GM23338 (cell line): ENCODE measurements at regions not wholly inside any gene's neighbourhood (a gene's known extent, or its start where the extent isn't known, plus 50 kb on each side); places are given as distances from the start of the nearest gene placed in this dataset.
A peak's percentile ranks its signal among the peaks of the same experiment; 100 is the strongest.

Source experiments
- ATAC-seq: fragments of 200-7000 bp; cut with Tn5 transposase; 3 replicates; pipeline ENCODE4 v1.9.1; 2020
- DNase-seq: peaks from one replicate; pipeline ENCODE4 v3.0.0-alpha.2; 2015; ENCODE audit warnings: low spot score
- H2AFZ ChIP-seq: fragments of 200-600 bp; sonication (generic); 2 replicates; pipeline ENCODE4 v1.8.0; 2016; ENCODE audit warnings: antibody characterized with exemption, mild to moderate bottlenecking, moderate library complexity
- H3F3A ChIP-seq: fragments of 200-600 bp; sonication (generic); replicated peaks from 2 replicates; pipeline ENCODE4 v1.8.0; 2017; ENCODE audit warnings: antibody characterized with exemption, mixed run types, low read depth
- H3K27ac ChIP-seq: fragments of 200-600 bp; sonication (generic); 2 replicates; pipeline ENCODE4 v1.6.1; 2016; ENCODE audit warnings: low read depth
- H3K27me3 ChIP-seq: fragments of 200-600 bp; sonication (generic); 2 replicates; pipeline ENCODE4 v1.8.0; 2016; ENCODE audit warnings: mild to moderate bottlenecking, mixed run types, moderate library complexity; ENCODE audit not compliant: insufficient read depth
- H3K36me3 ChIP-seq: fragments of 200-600 bp; sonication (generic); 2 replicates; pipeline ENCODE4 v1.8.0; 2016; ENCODE audit warnings: mild to moderate bottlenecking; ENCODE audit not compliant: insufficient read depth
- H3K4me1 ChIP-seq: fragments of 200-600 bp; sonication (generic); 2 replicates; pipeline ENCODE4 v1.8.0; 2016; ENCODE audit warnings: mild to moderate bottlenecking, moderate library complexity; ENCODE audit not compliant: insufficient read depth
- H3K4me2 ChIP-seq: fragments of 200-600 bp; sonication (generic); 2 replicates; pipeline ENCODE4 v1.7.1; 2017; ENCODE audit warnings: mixed run types
- H3K4me3 ChIP-seq: fragments of 200-600 bp; sonication (generic); 2 replicates; pipeline ENCODE4 v1.6.1; 2016; ENCODE audit warnings: mixed run types
- H3K79me2 ChIP-seq: fragments of 200-600 bp; sonication (generic); replicated peaks from 2 replicates; pipeline ENCODE4 v1.8.0; 2017; ENCODE audit warnings: mild to moderate bottlenecking; ENCODE audit not compliant: insufficient read depth
- H3K9me2 ChIP-seq: fragments of 200-600 bp; sonication (generic); 2 replicates; pipeline ENCODE4 v1.8.0; 2017; ENCODE audit not compliant: insufficient read depth
- H4K20me1 ChIP-seq: fragments of 200-600 bp; sonication (generic); replicated peaks from 2 replicates; pipeline ENCODE4 v1.8.0; 2017; ENCODE audit warnings: mild to moderate bottlenecking; ENCODE audit not compliant: insufficient read depth
- H3K27ac Mint-ChIP-seq: 2 replicates; pipeline ENCODE4 v1.8.0; 2020; ENCODE audit warnings: inconsistent platforms, mild to moderate bottlenecking, moderate library complexity, mixed read lengths
- H3K27me3 Mint-ChIP-seq: 3 replicates; pipeline ENCODE4 v1.8.0; 2022; ENCODE audit warnings: low read depth, mild to moderate bottlenecking, moderate library complexity, mixed read lengths, inconsistent platforms; ENCODE audit not compliant: insufficient read depth, poor library complexity
- H3K36me3 Mint-ChIP-seq: 3 replicates; pipeline ENCODE4 v1.8.0; 2021; ENCODE audit warnings: low read depth, mild to moderate bottlenecking, inconsistent platforms, moderate library complexity, mixed read lengths
- H3K4me1 Mint-ChIP-seq: 3 replicates; pipeline ENCODE4 v1.8.0; 2020; ENCODE audit warnings: mild to moderate bottlenecking, inconsistent platforms, mixed read lengths
- H3K4me3 Mint-ChIP-seq: 3 replicates; pipeline ENCODE4 v1.8.0; 2021; ENCODE audit warnings: moderate library complexity, mild to moderate bottlenecking, inconsistent platforms, mixed read lengths
- H3K9me3 Mint-ChIP-seq: 3 replicates; pipeline ENCODE4 v1.8.0; 2020; ENCODE audit warnings: moderate library complexity, mild to moderate bottlenecking, inconsistent platforms, mixed read lengths
- CREB1 ChIP-seq: fragments of 250-450 bp; sonication (Bioruptor Pico); IDR thresholded peaks from 2 replicates; pipeline ENCODE4 v1.5.0; 2020; ENCODE audit warnings: low read depth, mild to moderate bottlenecking, moderate library complexity
- EZH2 ChIP-seq: fragments of 200-600 bp; sonication (generic); IDR thresholded peaks from one replicate; pipeline ENCODE4 v1.8.0; 2017; ENCODE audit warnings: antibody characterized with exemption, mild to moderate bottlenecking, low read depth; ENCODE audit not compliant: unreplicated experiment
- EZH2phosphoT487 ChIP-seq: fragments of 200-600 bp; sonication (generic); IDR thresholded peaks from one replicate; pipeline ENCODE4 v1.8.1; 2018; ENCODE audit warnings: antibody characterized with exemption; ENCODE audit not compliant: unreplicated experiment
- NANOG ChIP-seq: IDR thresholded peaks from 2 replicates; pipeline ENCODE4 v1.6.1; 2016; ENCODE audit warnings: antibody characterized with exemption, borderline replicate concordance
- POLR2AphosphoS5 ChIP-seq: IDR thresholded peaks from 2 replicates; pipeline ENCODE4 v1.6.1; 2016; ENCODE audit warnings: antibody characterized with exemption, low read depth
- STAT1 ChIP-seq: IDR thresholded peaks from one replicate; pipeline ENCODE4 v1.6.1; 2016; ENCODE audit warnings: antibody characterized with exemption; ENCODE audit not compliant: unreplicated experiment
- ZNF114 ChIP-seq: fragments of 250-450 bp; sonication (Bioruptor Pico); IDR thresholded peaks from 2 replicates; pipeline ENCODE4 v1.5.0; 2020; ENCODE audit warnings: mild to moderate bottlenecking, moderate library complexity
- ZNF331 ChIP-seq: fragments of 250-450 bp; sonication (Bioruptor Pico); IDR thresholded peaks from 2 replicates; pipeline ENCODE4 v1.5.0; 2020; ENCODE audit warnings: low read depth, mild to moderate bottlenecking, moderate library complexity
- TF ChIP-seq, protein P1 (sequence below), 2 experiments: fragments of 200-600 bp in 1 of 2; sonication (generic) in 1 of 2; conservative IDR thresholded peaks; 2 replicates each; pipeline versions ENCODE4 v1.5.1 to v1.6.1; 2016 to 2017; ENCODE audit warnings: antibody characterized with exemption in 2 of 2, low read depth in 2 of 2, mild to moderate bottlenecking in 2 of 2, moderate library complexity in 1 of 2
- TF ChIP-seq, protein P2 (sequence below): IDR thresholded peaks from one replicate; pipeline ENCODE4 v1.6.1; 2018; ENCODE audit warnings: antibody characterized with exemption; ENCODE audit not compliant: unreplicated experiment
- TF ChIP-seq, protein P3 (sequence below): IDR thresholded peaks from 2 replicates; pipeline ENCODE4 v1.6.1; 2016; ENCODE audit warnings: antibody characterized with exemption

DNA sequence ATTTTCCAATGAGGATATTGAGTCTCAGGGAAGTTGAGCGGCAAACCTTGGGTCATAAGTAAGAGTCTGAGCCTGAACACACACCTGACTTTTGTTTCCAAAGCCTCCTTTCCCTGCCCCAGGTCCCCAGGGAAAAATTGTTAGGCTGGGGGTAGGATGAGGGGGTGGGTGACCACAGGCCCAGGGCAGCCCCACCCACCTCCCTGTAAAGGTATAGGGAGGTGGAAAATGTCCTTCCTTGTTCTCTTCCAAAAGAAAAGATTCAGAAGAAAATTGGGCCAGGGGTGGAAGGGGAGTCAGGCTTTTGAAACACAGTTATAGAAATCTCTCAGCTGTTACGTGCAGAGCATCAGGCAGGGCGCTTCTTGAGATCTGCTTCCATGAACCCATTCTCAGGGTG is 129.7 kb upstream of the NGF start:
- H3K79me2 ChIP-seq = no peaks in the 10 kb centered on the region
- no peak for TF ChIP-seq CREB1 (CRISPR knock-in tag)
- no peaks in the 10 kb centered on the region; the same call in 1 of the 2 replicates for H3K36me3 ChIP-seq
- H3K9me2 ChIP-seq = no peaks in the 10 kb centered on the region
- Mint-ChIP-seq H3K4me3 (no peak overlapping the region), H3K9me3 (no peaks in the 10 kb centered on the region), H3K36me3 (no peaks in the 10 kb centered on the region), H3K27me3 (peaks cover 6% of the 10 kb centered on the region), H3K4me1 (peaks cover 4% of the 10 kb centered on the region; the same call in 1 of the 3 replicates), H3K27ac (no peak overlapping the region)
- no peak for DNase-seq
- no peaks in the 10 kb centered on the region for H4K20me1 ChIP-seq
- H2AFZ ChIP-seq = no peak overlapping the region
- H3K4me2 ChIP-seq = no peak overlapping the region
- no peaks in the 10 kb centered on the region for H3F3A ChIP-seq
- H3K27ac ChIP-seq = no peak overlapping the region
- H3K27me3 ChIP-seq = no peaks in the 10 kb centered on the region
- H3K4me1 ChIP-seq = no peaks in the 10 kb centered on the region
- H3K4me3 ChIP-seq = no peak overlapping the region
- ATAC-seq = no peak

DNA sequence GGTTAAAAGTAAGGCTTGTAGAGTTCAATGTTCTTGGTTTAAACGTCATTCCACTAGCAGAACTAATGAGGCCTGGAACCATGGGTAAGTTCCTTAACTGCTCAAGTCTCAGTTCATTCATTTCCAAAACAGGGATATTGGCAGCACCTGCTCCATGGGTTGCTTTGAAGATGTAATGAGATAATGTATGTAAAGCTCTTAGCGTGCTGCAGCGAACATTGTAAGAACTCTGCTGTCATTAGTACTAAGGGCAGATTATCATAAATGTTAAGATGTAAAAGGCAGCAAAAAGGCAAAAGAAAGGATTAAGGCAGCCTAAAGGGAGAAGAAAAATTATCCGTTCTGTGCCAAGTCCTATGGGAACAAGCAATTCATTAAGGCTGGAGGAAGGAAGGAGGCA is 129.1 kb upstream of the NGF start:
- no peaks in the 10 kb centered on the region for H4K20me1 ChIP-seq
- TF ChIP-seq ZNF114 (no peak), NANOG (no peak), POLR2AphosphoS5 (no peak), ZNF331 (CRISPR knock-in tag) (no peak), CREB1 (CRISPR knock-in tag) (no peak), EZH2 (no peak), STAT1 (no peak)
- TF ChIP-seq, protein P1, sequence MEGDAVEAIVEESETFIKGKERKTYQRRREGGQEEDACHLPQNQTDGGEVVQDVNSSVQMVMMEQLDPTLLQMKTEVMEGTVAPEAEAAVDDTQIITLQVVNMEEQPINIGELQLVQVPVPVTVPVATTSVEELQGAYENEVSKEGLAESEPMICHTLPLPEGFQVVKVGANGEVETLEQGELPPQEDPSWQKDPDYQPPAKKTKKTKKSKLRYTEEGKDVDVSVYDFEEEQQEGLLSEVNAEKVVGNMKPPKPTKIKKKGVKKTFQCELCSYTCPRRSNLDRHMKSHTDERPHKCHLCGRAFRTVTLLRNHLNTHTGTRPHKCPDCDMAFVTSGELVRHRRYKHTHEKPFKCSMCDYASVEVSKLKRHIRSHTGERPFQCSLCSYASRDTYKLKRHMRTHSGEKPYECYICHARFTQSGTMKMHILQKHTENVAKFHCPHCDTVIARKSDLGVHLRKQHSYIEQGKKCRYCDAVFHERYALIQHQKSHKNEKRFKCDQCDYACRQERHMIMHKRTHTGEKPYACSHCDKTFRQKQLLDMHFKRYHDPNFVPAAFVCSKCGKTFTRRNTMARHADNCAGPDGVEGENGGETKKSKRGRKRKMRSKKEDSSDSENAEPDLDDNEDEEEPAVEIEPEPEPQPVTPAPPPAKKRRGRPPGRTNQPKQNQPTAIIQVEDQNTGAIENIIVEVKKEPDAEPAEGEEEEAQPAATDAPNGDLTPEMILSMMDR (conservative IDR thresholded peaks at IDR 0.05; ENCODE audit: low read depth in 2 of 2) = no peak
- no peaks in the 10 kb centered on the region for H3K9me3 Mint-ChIP-seq
- ATAC-seq = no peak
- no peak overlapping the region for H2AFZ ChIP-seq
- peaks cover 5% of the 10 kb centered on the region for H3K27me3 Mint-ChIP-seq
- DNase-seq = no peak
- H3K9me2 ChIP-seq = no peaks in the 10 kb centered on the region
- no peaks in the 10 kb centered on the region for H3K36me3 Mint-ChIP-seq
- no peaks in the 10 kb centered on the region for H3K79me2 ChIP-seq
- H3K4me1 Mint-ChIP-seq = peaks cover 4% of the 10 kb centered on the region; the same call in 1 of the 3 replicates
- H3K27me3 ChIP-seq = no peaks in the 10 kb centered on the region
- no peaks in the 10 kb centered on the region; the same call in 1 of the 2 replicates for H3K36me3 ChIP-seq
- no peak overlapping the region for H3K4me3 ChIP-seq
- H3K27ac ChIP-seq = no peak overlapping the region
- H3F3A ChIP-seq = no peaks in the 10 kb centered on the region
- no peaks in the 10 kb centered on the region for H3K4me1 ChIP-seq
- no peak overlapping the region for H3K4me3 Mint-ChIP-seq
- H3K4me2 ChIP-seq = no peak overlapping the region
- H3K27ac Mint-ChIP-seq = no peak overlapping the region

DNA sequence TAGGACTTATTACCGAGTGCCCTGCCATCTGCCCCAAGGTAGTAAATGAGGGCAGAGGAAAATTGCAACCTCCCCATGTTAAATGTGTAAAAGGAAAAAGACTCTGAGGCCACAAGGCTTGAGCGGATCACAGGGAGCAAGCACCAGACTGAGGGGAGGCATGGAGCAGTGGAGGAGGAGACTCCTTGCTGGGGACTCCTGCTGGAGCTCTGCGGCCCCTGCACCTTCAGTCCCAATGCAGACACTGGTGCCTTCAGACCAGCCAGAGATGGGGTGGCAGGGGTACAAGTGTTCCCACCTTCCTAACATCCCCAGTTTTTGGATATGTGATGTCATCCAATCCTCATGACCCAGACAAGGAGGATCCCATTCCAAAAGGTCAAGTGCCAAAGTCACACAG is 128.4 kb upstream of the NGF start:
- no peak for TF ChIP-seq ZNF331 (CRISPR knock-in tag)
- TF ChIP-seq, protein P2, sequence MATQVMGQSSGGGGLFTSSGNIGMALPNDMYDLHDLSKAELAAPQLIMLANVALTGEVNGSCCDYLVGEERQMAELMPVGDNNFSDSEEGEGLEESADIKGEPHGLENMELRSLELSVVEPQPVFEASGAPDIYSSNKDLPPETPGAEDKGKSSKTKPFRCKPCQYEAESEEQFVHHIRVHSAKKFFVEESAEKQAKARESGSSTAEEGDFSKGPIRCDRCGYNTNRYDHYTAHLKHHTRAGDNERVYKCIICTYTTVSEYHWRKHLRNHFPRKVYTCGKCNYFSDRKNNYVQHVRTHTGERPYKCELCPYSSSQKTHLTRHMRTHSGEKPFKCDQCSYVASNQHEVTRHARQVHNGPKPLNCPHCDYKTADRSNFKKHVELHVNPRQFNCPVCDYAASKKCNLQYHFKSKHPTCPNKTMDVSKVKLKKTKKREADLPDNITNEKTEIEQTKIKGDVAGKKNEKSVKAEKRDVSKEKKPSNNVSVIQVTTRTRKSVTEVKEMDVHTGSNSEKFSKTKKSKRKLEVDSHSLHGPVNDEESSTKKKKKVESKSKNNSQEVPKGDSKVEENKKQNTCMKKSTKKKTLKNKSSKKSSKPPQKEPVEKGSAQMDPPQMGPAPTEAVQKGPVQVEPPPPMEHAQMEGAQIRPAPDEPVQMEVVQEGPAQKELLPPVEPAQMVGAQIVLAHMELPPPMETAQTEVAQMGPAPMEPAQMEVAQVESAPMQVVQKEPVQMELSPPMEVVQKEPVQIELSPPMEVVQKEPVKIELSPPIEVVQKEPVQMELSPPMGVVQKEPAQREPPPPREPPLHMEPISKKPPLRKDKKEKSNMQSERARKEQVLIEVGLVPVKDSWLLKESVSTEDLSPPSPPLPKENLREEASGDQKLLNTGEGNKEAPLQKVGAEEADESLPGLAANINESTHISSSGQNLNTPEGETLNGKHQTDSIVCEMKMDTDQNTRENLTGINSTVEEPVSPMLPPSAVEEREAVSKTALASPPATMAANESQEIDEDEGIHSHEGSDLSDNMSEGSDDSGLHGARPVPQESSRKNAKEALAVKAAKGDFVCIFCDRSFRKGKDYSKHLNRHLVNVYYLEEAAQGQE = no peak
- TF ChIP-seq POLR2AphosphoS5 = no peak
- TF ChIP-seq NANOG = no peak
- TF ChIP-seq CREB1 (CRISPR knock-in tag) = no peak
- TF ChIP-seq EZH2phosphoT487 = no peak
- TF ChIP-seq, protein P3, sequence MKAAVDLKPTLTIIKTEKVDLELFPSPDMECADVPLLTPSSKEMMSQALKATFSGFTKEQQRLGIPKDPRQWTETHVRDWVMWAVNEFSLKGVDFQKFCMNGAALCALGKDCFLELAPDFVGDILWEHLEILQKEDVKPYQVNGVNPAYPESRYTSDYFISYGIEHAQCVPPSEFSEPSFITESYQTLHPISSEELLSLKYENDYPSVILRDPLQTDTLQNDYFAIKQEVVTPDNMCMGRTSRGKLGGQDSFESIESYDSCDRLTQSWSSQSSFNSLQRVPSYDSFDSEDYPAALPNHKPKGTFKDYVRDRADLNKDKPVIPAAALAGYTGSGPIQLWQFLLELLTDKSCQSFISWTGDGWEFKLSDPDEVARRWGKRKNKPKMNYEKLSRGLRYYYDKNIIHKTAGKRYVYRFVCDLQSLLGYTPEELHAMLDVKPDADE = no peak
- TF ChIP-seq, protein P1 (conservative IDR thresholded peaks at IDR 0.05; ENCODE audit: low read depth in 2 of 2) = peak in 1 of 2 experiments; percentile 47; a peak in 2 of 4 replicates
- Histone ChIP-seq H3K79me2 (no peaks in the 10 kb centered on the region), H2AFZ (0 out of 2 replicates have a peak overlapping the region, but pooled peaks have one; percentile 18), H3F3A (no peaks in the 10 kb centered on the region), H3K9me2 (peaks cover 3% of the 10 kb centered on the region; the same call in 1 of the 2 replicates), H3K36me3 (no peaks in the 10 kb centered on the region; the same call in 1 of the 2 replicates), H3K27me3 (no peaks in the 10 kb centered on the region), H3K4me2 (no peak overlapping the region), H3K4me1 (no peaks in the 10 kb centered on the region), H3K4me3 (no peak overlapping the region), H4K20me1 (no peaks in the 10 kb centered on the region), H3K27ac (no peak overlapping the region)
- peak; percentile 68 for ATAC-seq
- Mint-ChIP-seq H3K4me1 (peaks cover 4% of the 10 kb centered on the region; the same call in 1 of the 3 replicates), H3K9me3 (no peaks in the 10 kb centered on the region), H3K36me3 (no peaks in the 10 kb centered on the region), H3K27me3 (peaks cover 5% of the 10 kb centered on the region), H3K27ac (no peak overlapping the region), H3K4me3 (no peak overlapping the region)
- peak; percentile 47 for DNase-seq
